Esophagus muscularis mucosa (tissue), 4 donors: ENCODE measurements at regions not wholly inside any gene's neighbourhood (a gene's known extent, or its start where the extent isn't known, plus 50 kb on each side); places are given as distances from the start of the nearest gene placed in this dataset.

Source experiments
- DNase-seq: peaks from one replicate; pipeline ENCODE4 v3.0.0-alpha.2; 2017; ENCODE audit errors: extremely low spot score
- H3K27ac ChIP-seq, 4 donors: fragments of 200-600 bp; sonication (generic); replicated peaks in 1 of 4; 1 replicate in 3 of 4; 2 replicates in 1 of 4; pipeline ENCODE4 v1.5.1; 2016 to 2019; ENCODE audit warnings: mild to moderate bottlenecking in 1 of 4
- H3K27me3 ChIP-seq, 4 donors: fragments of 200-600 bp; sonication (generic); one replicate each; pipeline versions ENCODE4 v1.5.1 to v1.6.0; 2016 to 2019
- H3K36me3 ChIP-seq, 4 donors: fragments of 200-600 bp; sonication (generic); one replicate each; pipeline ENCODE4 v1.5.1; 2016 to 2019
- H3K4me1 ChIP-seq, 4 donors: fragments of 200-600 bp; sonication (generic); one replicate each; pipeline ENCODE4 v1.5.1; 2016 to 2019
- H3K4me3 ChIP-seq, 4 donors: fragments of 200-600 bp; sonication (generic); 1 replicate in 2 of 4; 2 replicates in 2 of 4; pipeline ENCODE4 v1.5.1; 2016 to 2019; ENCODE audit warnings: mild to moderate bottlenecking in 4 of 4, moderate library complexity in 1 of 4
- H3K9me3 ChIP-seq, 4 donors: fragments of 200-600 bp; sonication (generic); 1 replicate in 3 of 4; 2 replicates in 1 of 4; pipeline ENCODE4 v1.5.1; 2016 to 2019
- EP300 ChIP-seq: sonication (generic); formaldehyde crosslinking; IDR thresholded peaks from one replicate; pipeline ENCODE4 v1.6.1; 2017; ENCODE audit warnings: antibody characterized with exemption
- POLR2A ChIP-seq: fragments of 450-650 bp; IDR thresholded peaks from one replicate; pipeline ENCODE4 v1.6.1; 2017; ENCODE audit warnings: antibody characterized with exemption, moderate library complexity, mild to moderate bottlenecking, low read depth
- POLR2AphosphoS5 ChIP-seq, 2 donors: sonication (generic); formaldehyde crosslinking; IDR thresholded peaks; one replicate each; pipeline ENCODE4 v1.6.1; 2017; ENCODE audit warnings: antibody characterized with exemption in 2 of 2
- WGBS: methylation state at CpG from one replicate; pipeline ENCODE4 v1.1.5; 2018; 5-methylcytosine and 5-hydroxymethylcytosine counted together
- intact Hi-C: fragments of 100-400 bp; cut with DNase I; formaldehyde crosslinking; loops from one replicate; pipeline ENCODE4 v1.15.1; 2023
- TF ChIP-seq, protein P1 (sequence below), 3 experiments: fragments of 200-600 bp in 2 of 3; fragments of 450-650 bp in 1 of 3; sonication (generic) in 2 of 3; IDR thresholded peaks; one replicate each; pipeline ENCODE4 v1.5.1; 2017 to 2019; ENCODE audit warnings: antibody characterized with exemption in 3 of 3, mild to moderate bottlenecking in 2 of 3, moderate library complexity in 1 of 3

DNA sequence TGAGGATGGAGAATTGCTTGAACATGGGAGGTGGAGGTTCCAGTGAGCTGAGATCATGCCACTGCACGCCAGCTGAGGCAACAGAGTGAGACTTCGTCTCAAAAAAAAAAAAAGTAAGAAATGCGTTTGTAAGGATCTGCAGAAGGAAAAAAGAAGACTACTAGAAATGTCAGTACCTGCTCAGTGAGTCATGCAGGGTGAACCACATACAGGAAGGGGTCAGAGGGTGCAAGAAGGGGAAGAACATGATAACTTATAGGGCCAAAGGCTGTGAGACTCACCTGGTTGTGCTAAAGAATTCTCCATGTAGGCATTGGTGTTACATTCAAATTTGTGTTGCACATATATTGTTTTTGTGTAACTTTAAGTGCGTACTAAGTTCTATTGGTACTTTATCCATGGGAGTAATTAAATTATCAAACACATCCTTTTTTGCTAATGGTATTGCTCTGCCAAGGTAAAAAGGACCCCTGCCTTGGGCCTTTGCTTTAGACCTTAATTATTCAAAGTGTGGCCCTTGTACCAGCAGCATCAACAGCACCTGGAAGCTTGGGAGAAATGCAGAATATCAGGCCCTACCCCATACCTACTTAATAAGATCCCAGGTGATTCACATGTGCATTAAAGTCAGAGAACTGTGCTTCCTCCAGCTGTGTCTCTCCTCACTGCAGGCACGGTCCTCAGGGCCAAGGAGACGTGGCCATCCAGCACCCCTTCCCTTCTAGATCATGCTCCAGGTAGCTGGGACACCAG, 96.4 kb upstream of the PPP2R5A start:
- H3K36me3 ChIP-seq, result no peaks in the 10 kb centered on the region
- no peaks in the 10 kb centered on the region for H3K9me3 ChIP-seq
- H3K4me3 ChIP-seq, result no peak overlapping the region
- TF ChIP-seq POLR2AphosphoS5 (IDR thresholded peaks at IDR 0.05), result no peak
- TF ChIP-seq, protein P1, sequence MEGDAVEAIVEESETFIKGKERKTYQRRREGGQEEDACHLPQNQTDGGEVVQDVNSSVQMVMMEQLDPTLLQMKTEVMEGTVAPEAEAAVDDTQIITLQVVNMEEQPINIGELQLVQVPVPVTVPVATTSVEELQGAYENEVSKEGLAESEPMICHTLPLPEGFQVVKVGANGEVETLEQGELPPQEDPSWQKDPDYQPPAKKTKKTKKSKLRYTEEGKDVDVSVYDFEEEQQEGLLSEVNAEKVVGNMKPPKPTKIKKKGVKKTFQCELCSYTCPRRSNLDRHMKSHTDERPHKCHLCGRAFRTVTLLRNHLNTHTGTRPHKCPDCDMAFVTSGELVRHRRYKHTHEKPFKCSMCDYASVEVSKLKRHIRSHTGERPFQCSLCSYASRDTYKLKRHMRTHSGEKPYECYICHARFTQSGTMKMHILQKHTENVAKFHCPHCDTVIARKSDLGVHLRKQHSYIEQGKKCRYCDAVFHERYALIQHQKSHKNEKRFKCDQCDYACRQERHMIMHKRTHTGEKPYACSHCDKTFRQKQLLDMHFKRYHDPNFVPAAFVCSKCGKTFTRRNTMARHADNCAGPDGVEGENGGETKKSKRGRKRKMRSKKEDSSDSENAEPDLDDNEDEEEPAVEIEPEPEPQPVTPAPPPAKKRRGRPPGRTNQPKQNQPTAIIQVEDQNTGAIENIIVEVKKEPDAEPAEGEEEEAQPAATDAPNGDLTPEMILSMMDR (IDR thresholded peaks at IDR 0.05), result no peak
- TF ChIP-seq EP300, result no peak
- no peak for TF ChIP-seq POLR2A
- no peak overlapping the region for H3K27ac ChIP-seq
- no peak for DNase-seq
- intact Hi-C loops, result no loop called here
- 87% methylated on average over 5 of the region's 6 CpGs for WGBS
- H3K27me3 ChIP-seq, result no peaks in the 10 kb centered on the region
- H3K4me1 ChIP-seq, result peaks cover 0 to 11% (median 7%) of the 10 kb centered on the region in 4 donors

DNA sequence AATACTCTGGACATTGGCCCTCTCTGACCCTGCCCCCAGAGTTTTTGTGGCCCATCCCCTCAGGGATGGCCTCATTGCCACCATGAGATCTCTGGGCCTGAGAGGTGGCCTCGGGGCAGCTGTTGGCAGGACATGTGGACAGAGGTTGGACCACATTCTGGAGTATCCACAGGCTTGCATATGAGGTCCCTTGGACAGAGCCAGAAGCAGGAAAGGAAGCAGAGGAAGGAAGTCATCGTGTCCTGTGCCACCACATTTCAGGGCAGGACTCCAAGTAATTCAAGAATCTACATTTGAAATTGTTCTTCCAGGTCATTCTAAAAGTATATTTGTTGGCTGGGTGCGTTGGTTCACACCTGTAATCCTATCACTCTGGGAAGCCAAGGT, 95.9 kb upstream of the PPP2R5A start:
- Histone ChIP-seq H3K4me1 (peaks cover 0 to 11% (median 7%) of the 10 kb centered on the region in 4 donors), H3K27ac (no peak overlapping the region), H3K27me3 (no peaks in the 10 kb centered on the region), H3K36me3 (no peaks in the 10 kb centered on the region), H3K4me3 (no peak overlapping the region), H3K9me3 (no peaks in the 10 kb centered on the region)
- DNase-seq, result no peak
- WGBS, result 81% methylated on average over 2 of the region's 3 CpGs
- intact Hi-C loops, result no loop called here
- TF ChIP-seq POLR2AphosphoS5 (IDR thresholded peaks at IDR 0.05), result no peak
- TF ChIP-seq, protein P1 (IDR thresholded peaks at IDR 0.05), result no peak
- no peak for TF ChIP-seq EP300
- TF ChIP-seq POLR2A, result no peak

DNA sequence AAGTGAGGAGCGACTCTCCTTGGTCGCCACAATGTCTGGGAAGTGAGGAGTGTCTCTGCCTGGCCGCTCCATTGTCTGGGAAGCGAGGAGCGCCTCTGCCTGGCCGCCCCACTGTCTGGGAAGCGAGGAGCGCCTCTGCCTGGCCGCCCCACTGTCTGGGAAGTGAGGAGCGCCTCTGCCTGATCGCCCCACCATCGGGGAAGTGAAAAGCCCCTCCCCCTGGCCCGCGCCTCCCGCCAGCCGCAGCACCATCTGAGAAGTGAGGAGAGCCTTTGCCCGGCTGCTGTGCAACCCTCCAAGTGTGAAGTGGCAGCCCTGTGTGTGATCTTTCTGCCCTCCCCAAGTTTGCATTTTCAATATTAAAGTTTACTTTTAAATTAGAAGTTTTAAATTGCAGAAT, 95.0 kb upstream of the PPP2R5A start:
- Histone ChIP-seq H3K27me3 (no peaks in the 10 kb centered on the region), H3K4me3 (no peak overlapping the region), H3K27ac (no peak overlapping the region), H3K4me1 (peaks cover 0 to 11% (median 7%) of the 10 kb centered on the region in 4 donors), H3K9me3 (peaks cover 0 to 3% (median 0%) of the 10 kb centered on the region in 4 donors), H3K36me3 (no peaks in the 10 kb centered on the region)
- 68% methylated on average over 6 of the region's 17 CpGs for WGBS
- no peak for TF ChIP-seq EP300
- no peak for TF ChIP-seq POLR2AphosphoS5 (IDR thresholded peaks at IDR 0.05)
- TF ChIP-seq POLR2A, result no peak
- TF ChIP-seq, protein P1 (IDR thresholded peaks at IDR 0.05), result no peak
- intact Hi-C loops, result no loop called here
- DNase-seq, result no peak

DNA sequence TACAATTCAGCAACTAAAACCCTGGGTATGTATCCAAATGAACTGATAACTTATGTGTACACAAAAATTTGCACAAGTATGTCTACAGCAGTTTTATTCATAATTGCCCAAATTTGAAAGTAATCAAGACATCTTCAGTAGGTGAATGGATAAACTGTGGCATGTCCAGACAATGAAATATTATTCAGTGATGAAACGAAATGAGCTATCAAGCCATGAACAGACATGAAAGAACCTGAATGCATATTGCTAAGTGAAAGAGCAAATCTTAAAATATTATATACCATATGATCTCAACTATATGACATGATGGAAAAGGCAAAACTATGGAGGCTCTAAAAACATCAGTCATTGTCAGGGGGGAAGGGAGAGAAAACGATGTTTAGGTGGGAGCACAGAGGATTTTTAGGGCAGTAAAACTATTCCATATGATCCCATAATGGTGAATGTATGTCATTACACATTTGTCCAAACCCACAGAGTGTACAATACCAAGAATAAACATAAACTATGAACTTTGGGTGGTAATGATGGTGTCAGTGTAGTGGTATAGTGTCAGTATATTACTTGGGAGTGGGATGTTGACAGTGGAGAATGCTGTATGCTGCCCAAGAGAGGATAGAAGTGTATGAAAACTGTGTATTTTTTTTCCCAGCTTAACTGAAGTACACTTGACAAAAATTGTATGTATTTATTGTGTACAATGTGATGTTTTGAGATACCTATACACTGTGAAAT, 92.8 kb upstream of the PPP2R5A start:
- TF ChIP-seq POLR2A, result no peak
- no peak for TF ChIP-seq EP300
- DNase-seq, result no peak
- Histone ChIP-seq H3K4me3 (no peak overlapping the region), H3K27me3 (no peaks in the 10 kb centered on the region), H3K4me1 (peaks cover 0 to 11% (median 5%) of the 10 kb centered on the region in 4 donors), H3K27ac (no peak overlapping the region), H3K36me3 (no peaks in the 10 kb centered on the region), H3K9me3 (peaks cover 0 to 9% (median 0%) of the 10 kb centered on the region in 4 donors)
- intact Hi-C loops, result no loop called here
- 89% methylated on average over 2 of the region's 2 CpGs for WGBS

DNA sequence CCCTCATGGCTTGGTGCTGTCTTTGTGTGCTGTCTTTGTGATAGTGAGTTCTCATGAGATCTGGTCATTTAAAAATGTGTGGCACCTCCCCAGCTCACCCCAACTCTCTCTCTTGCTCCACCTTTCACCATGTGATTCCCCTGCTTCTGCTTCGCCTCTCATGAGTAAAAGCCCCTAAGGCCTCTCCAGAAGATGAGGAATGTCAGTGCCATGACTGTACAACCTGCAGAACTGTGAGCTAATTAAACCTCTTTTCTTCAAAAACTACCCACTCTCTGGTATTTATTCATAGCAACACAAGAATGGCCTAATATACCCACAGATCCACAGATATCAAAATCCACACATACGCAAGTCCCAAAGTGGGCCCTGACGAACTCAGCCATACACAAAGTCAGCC, 88.9 kb upstream of the PPP2R5A start:
- TF ChIP-seq POLR2A (no peak), EP300 (no peak), POLR2AphosphoS5 (IDR thresholded peaks at IDR 0.05) (no peak)
- TF ChIP-seq, protein P1 (IDR thresholded peaks at IDR 0.05), result no peak
- intact Hi-C loops, result no loop called here
- no peaks in the 10 kb centered on the region for H3K27me3 ChIP-seq
- 97% methylated on average over 3 of the region's 3 CpGs for WGBS
- H3K27ac ChIP-seq, result no peak overlapping the region
- H3K4me3 ChIP-seq, result no peak overlapping the region
- H3K9me3 ChIP-seq, result peaks cover 0 to 15% (median 3%) of the 10 kb centered on the region in 4 donors
- DNase-seq, result no peak
- H3K36me3 ChIP-seq, result no peaks in the 10 kb centered on the region
- no peaks in the 10 kb centered on the region for H3K4me1 ChIP-seq
